ENCODE measurements at regions not wholly inside any gene's neighbourhood (a gene's known extent, or its start where the extent isn't known, plus 50 kb on each side); places are given as distances from the start of the nearest gene placed in this dataset.

- no peak overlapping the region for H3K4me3 ChIP-seq (ENCODE audit: low read depth, low read length)
- TF ChIP-seq CTCF (IDR thresholded peaks at IDR 0.05; ENCODE audit: insufficient read depth, low read length): no peak
- no peak for DNase-seq (ENCODE audit: low read depth)
These were observed 188.7 kb downstream of the PIK3R1 start for GRCh38 chr5:68404246-68404645.

GRCh38 chr5:68405026-68405684 is 189.6 kb downstream of the PIK3R1 start:
- TF ChIP-seq CTCF (IDR thresholded peaks at IDR 0.05; ENCODE audit: insufficient read depth, low read length): no peak
- no peak for DNase-seq (ENCODE audit: low read depth)
- no peak overlapping the region for H3K4me3 ChIP-seq (ENCODE audit: low read depth, low read length)

GRCh38 chr5:68405784-68406743 is 190.5 kb downstream of the PIK3R1 start:
- no peak overlapping the region for H3K4me3 ChIP-seq (ENCODE audit: low read depth, low read length)
- DNase-seq (ENCODE audit: low read depth): no peak
- no peak for TF ChIP-seq CTCF (IDR thresholded peaks at IDR 0.05; ENCODE audit: insufficient read depth, low read length)

GRCh38 chr5:68406767-68407241 is 191.2 kb downstream of the PIK3R1 start:
- H3K4me3 ChIP-seq (ENCODE audit: low read depth, low read length): no peak overlapping the region
- no peak for DNase-seq (ENCODE audit: low read depth)
- TF ChIP-seq CTCF (IDR thresholded peaks at IDR 0.05; ENCODE audit: insufficient read depth, low read length): no peak

- no peak overlapping the region for H3K4me3 ChIP-seq (ENCODE audit: low read depth, low read length)
- no peak for DNase-seq (ENCODE audit: low read depth)
- TF ChIP-seq CTCF (IDR thresholded peaks at IDR 0.05; ENCODE audit: insufficient read depth, low read length): no peak
These were observed 192.0 kb downstream of the PIK3R1 start for GRCh38 chr5:68407311-68408239.

- DNase-seq (ENCODE audit: low read depth): no peak
These were observed 192.9 kb downstream of the PIK3R1 start for GRCh38 chr5:68408345-68408871.

More at GRCh38 chr5:68408345-68408871, 192.9 kb downstream of the PIK3R1 start:
- H3K4me3 ChIP-seq (ENCODE audit: low read depth, low read length): no peak overlapping the region
- no peak for TF ChIP-seq CTCF (IDR thresholded peaks at IDR 0.05; ENCODE audit: insufficient read depth, low read length)

Data from fibroblast of the aortic adventitia (primary cell).